NCI-H2107 (cell line): ENCODE measurements at regions not wholly inside any gene's neighbourhood (a gene's known extent, or its start where the extent isn't known, plus 50 kb on each side); places are given as distances from the start of the nearest gene placed in this dataset.
"Not testable (repeated sequence)": the region's sequence is repeated elsewhere in the genome, so short reads cannot be mapped to it uniquely, and the experiment has no call there.

ENCODE experiments used
- DNase-seq: peaks from one replicate; lab custom pipeline; 2025; lab: John Stamatoyannopoulos, UW

- no peak for DNase-seq
Observed at GRCh38 chr7:91355695-91356435, 91.6 kb downstream of the FZD1 start.

DNA sequence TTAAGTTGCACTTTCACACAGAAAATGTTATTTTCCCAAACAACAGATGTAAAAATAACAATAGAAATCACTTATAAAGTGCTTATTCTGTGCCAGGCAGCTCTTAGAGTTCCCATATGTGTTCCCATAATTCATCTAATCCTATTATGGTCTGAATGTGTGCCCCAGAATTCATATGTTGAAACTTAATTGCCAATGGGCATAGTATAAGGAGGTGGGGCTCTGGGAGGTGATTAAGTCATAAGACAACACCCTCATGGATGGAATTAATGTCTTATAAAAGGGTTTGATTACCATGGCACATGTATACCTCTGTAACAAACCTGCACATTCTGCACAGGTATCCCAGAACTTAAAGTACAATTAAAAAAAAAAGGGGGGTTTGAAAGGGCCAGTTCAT, 92.7 kb downstream of the FZD1 start:
- DNase-seq, result no peak

DNA sequence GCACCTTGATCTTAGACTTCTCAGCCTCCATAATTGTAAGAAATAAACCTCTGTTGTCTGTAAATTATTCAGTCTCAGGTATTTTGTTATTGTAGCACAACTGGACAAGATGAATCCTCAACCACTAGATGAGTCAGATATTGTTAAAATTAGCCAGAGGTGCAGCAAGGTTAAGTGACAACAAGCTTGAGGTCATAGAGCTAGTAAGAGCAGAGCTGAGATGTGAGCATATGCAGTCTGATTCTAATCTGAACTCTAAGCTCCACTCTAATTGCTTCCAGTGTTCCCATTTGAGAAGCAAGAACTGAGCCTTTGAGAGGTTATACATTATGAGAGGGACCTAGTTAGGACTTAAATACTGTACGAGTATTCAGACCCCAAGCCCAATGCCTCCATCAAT, 93.1 kb downstream of the FZD1 start:
- DNase-seq, result no peak

DNA sequence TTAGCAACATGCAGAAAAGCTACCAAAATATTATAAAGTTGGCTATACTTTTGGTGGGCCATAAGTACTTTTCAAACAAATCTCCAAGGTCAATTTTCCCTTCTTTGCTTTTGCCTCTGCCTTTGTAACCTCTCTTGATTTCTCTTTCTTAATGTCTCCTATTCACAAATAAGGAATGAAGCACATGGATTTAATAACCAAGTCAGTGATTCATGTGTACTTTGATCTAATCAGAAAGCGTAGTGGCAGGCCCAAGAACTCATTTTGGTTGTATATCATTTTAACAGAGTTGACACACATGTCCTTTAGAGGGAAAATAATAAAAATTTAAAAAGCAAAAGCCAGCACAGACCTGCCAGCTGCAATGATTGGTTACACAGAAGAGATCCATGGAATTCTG, 93.7 kb downstream of the FZD1 start:
- no peak for DNase-seq

DNA sequence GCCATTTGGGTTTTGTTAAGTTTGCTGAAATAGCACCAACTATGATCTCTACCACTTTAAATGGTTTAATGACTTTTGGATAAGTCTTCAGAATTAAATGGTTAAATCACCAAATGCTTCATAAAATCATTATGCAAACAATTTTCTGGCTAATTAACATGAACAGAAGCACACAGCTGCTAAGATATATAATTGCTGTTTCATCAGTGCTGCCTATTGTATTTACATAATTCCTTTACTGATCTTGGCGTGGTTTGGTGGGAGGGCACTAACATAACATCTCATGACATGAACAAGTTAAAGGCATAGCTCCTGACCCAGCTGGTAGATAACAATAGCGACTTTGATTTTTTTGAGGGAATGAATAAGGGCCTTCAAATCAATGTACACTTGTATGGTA, 94.1 kb downstream of the FZD1 start:
- DNase-seq, result no peak

- DNase-seq, result not testable (repeated sequence)
Observed at GRCh38 chr7:91365097-91365496, 100.9 kb downstream of the FZD1 start.

GRCh38 chr7:91366091-91366490, 101.9 kb downstream of the FZD1 start:
- DNase-seq, result no peak

GRCh38 chr7:91367812-91368578, 103.8 kb downstream of the FZD1 start:
- DNase-seq, result no peak

DNA sequence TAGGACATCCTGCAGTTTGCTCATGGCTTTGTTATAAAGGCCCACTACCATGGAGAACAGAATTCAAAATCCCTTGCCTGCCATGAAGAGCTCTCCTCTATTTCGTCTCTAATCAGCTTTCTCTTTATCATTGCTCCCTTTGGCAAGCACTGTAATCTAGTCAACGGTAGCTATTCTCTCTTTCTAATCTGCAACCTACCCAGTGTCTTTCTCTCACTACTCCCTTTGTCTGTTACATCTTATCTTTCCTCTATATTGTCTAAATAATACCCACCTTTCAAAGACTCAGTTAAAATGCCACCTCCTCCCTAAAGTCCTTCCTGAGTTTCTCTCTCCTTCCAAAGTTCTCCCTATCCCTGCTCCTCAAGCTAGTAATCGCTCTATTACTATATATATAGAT, 108.1 kb downstream of the FZD1 start:
- DNase-seq, result no peak

DNA sequence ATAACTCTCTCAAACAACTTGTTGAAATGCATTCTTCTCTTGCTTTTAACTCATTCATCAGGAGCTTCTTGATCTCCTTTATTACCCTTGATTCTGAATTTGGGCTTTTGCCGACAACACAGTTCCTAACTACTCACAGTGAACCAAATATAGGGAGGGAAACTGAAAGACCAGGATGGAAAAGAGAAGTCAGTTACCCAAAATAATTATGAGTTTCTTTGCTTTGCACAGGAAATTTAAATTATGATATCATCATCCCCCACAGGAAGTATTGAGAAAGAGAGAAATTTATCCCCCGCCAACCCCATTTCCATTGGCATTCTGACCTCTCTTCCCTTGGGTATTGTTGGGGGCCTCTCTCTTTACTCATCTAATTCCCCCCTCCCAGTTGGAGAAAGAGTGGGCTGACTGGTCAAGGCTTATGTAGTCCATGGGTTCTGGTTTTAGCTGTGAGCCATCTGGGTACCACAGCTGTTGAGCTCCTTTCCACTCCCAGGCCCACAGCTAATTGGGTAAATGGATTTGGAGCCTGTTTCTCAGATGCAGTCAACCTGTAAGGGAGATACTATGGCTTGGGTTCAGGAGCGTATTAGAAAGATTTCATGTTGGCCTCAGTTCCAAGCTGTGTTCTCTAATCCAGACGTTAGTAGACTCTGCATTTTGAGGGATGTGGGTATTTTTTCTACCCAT, 109.0 kb downstream of the FZD1 start:
- DNase-seq, result no peak

DNA sequence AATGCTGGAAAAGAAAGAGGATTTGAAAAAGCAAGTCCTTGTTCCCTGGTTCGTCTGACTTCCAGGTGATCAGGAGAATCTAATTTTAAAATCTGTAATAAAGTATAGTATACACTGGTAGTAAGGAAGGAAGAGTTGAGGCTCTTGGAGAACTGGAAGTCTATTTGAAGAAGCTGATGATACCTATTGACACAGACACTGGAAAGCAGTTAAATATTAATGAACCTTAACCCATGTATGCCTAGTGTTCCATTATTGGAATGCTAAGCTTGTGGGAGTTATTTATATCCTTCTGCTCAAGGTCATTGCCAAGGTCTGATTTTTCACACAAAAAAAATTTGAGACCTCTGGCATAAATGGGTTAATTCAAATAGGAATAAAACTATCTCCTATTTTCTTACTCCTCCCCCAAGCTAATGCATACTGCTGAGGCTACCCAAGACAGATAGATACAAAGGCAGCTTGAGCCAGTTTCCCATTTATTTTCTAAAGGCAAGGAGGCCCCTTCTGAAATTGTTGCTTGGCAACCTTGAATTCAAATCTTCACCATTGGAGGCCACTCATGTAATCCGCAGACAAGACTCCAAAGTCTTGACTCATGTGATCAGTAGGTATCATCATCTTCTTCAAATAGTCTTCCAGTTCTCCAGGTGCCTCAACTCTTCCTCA, 110.2 kb downstream of the FZD1 start:
- DNase-seq, result no peak

GRCh38 chr7:91375378-91375777, 111.1 kb downstream of the FZD1 start:
- DNase-seq, result no peak

- no peak for DNase-seq
Observed at GRCh38 chr7:91378131-91378530, 113.9 kb downstream of the FZD1 start.

GRCh38 chr7:91379236-91379635, 115.0 kb downstream of the FZD1 start:
- no peak for DNase-seq

DNA sequence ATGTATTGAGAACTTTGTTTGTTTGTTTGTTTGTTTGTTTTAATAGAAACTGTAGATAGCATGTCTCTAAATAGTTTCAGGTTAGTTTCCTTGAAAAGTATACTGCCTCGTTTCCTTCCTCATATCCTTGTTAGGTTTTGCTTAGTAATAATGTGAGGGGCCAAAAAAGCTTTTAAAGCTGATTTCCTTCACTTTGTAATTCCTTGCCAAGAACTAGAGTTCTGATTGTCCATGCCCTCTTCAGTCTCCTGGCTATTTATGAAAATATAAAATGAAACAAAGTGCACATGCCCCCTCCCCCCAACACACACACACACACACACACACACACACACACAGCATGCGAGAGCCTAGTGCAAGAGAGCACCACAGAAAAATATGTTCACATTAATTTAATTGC, 115.8 kb downstream of the FZD1 start:
- no peak for DNase-seq

- no peak for DNase-seq
Observed at GRCh38 chr7:91383053-91383904, 119.0 kb downstream of the FZD1 start.

DNA sequence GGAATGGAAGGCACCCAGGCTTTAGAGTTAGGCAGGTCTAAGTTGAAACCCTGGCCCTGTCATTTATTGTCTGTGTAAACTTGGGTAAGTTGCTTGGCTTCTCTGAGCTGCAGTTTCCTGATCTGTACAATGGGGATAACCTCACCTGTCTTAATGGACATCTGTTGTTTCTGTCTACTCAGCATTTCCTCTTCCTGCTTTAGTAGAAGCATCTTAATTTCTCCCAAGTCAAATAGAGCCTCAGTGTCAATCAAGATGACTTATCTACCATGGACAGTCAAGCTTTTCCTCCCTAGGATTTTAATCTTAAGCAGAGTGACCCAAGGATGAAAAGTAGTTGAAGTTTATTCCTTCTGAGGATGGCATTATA, 119.7 kb downstream of the FZD1 start:
- no peak for DNase-seq

DNA sequence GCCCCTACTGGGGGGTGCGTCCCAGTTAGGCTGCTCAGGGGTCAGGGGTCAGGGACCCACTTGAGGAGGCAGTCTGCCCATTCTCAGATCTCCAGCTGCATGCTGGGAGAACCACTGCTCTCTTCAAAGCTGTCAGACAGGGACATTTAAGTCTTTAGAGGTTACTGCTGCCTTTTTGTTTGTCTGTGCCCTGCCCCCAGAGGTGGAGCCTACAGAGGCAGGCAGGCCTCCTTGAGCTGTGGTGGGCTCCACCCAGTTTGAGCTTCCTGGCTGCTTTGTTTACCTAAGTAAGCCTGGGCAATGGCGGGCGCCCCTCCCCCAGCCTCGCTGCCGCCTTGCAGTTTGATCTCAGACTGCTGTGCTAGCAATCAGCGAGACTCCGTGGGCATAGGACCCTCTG, 130.5 kb downstream of the FZD1 start:
- not testable (repeated sequence) for DNase-seq

GRCh38 chr7:91395313-91395712, 131.1 kb downstream of the FZD1 start:
- not testable (repeated sequence) for DNase-seq

DNA sequence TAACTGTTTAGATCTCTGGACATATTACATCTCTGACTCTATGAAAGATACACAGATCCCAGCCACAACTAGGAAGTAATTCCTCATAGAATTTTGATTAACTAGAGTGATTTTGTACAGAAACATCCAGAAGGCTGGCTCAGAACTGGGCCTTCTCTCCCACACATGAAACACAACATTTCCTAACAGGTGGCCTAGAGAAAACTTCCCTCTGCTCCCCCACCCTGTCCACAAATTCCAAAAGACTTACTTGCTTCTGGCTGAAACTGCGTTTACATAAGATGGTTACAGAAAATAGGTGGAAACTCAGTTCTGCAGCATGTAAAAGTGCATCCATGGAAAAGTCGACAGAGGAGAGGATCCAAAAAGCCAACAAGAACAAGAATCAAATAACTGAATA, 132.9 kb downstream of the FZD1 start:
- DNase-seq, result no peak

- DNase-seq, result no peak
Observed at GRCh38 chr7:91397612-91398011, 133.4 kb downstream of the FZD1 start.

- DNase-seq, result no peak
Observed at GRCh38 chr7:91398341-91398740, 134.1 kb downstream of the FZD1 start.
